Spleen (tissue), 7 donors: ENCODE measurements at regions not wholly inside any gene's neighbourhood (a gene's known extent, or its start where the extent isn't known, plus 50 kb on each side); places are given as distances from the start of the nearest gene placed in this dataset.
"Not testable (repeated sequence)": the region's sequence is repeated elsewhere in the genome, so short reads cannot be mapped to it uniquely, and the experiment has no call there.

ENCODE experiments used
- POLR2A ChIP-seq, 3 donors: fragments of 450-650 bp; IDR thresholded peaks; one replicate each; pipeline ENCODE4 v1.5.1; 2017; ENCODE audit warnings: antibody characterized with exemption in 3 of 3, mild to moderate bottlenecking in 1 of 3
- POLR2AphosphoS5 ChIP-seq, 3 donors: sonication (generic); formaldehyde crosslinking; IDR thresholded peaks; one replicate each; pipeline ENCODE4 v1.5.1; 2017; ENCODE audit warnings: antibody characterized with exemption in 3 of 3
- TF ChIP-seq, protein P1 (sequence below), 11 experiments: fragments of 200-600 bp in 7 of 11; fragments of 450-650 bp in 4 of 11; sonication (generic) in 4 of 11; IDR thresholded peaks in 8 of 11; conservative IDR thresholded peaks in 3 of 11; 1 replicate in 7 of 11; 2 replicates in 4 of 11; pipeline versions ENCODE4 v1.4.0 to v1.8.0; 2016 to 2021; ENCODE audit warnings: antibody characterized with exemption in 11 of 11, inconsistent platforms in 4 of 11, mild to moderate bottlenecking in 1 of 11
- donor health status: DM: no; HTN: no; CAD: no; lungs with moderate emphysema.
- donor health status: DM: no; HTN: no; CAD: no.
- donor health status: DM: no; HTN: no; CAD: no.

DNA sequence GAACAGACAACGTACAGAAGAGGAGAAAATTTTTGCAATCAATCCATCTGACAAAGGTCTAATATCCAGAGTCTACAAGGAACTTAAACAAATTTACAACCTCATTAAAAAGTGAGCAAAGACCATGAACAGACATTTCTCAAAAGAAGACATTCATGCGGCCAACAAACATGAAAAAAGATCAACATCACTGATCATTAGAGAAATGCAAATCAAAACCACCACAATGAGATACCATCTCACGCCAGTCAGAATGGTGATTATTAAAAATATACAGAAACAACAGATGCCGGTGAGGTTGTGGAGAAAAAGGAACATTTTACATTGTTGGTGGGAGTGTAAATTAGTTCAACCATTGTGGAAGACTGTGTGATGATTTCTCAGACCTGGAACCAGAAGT is 149.0 kb upstream of the OLIG3 start:
- TF ChIP-seq, protein P1, sequence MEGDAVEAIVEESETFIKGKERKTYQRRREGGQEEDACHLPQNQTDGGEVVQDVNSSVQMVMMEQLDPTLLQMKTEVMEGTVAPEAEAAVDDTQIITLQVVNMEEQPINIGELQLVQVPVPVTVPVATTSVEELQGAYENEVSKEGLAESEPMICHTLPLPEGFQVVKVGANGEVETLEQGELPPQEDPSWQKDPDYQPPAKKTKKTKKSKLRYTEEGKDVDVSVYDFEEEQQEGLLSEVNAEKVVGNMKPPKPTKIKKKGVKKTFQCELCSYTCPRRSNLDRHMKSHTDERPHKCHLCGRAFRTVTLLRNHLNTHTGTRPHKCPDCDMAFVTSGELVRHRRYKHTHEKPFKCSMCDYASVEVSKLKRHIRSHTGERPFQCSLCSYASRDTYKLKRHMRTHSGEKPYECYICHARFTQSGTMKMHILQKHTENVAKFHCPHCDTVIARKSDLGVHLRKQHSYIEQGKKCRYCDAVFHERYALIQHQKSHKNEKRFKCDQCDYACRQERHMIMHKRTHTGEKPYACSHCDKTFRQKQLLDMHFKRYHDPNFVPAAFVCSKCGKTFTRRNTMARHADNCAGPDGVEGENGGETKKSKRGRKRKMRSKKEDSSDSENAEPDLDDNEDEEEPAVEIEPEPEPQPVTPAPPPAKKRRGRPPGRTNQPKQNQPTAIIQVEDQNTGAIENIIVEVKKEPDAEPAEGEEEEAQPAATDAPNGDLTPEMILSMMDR (IDR thresholded peaks at IDR 0.05 in 8 of 11, conservative IDR thresholded peaks at IDR 0.05 in 3 of 11), result not testable (repeated sequence)
- TF ChIP-seq POLR2AphosphoS5, POLR2A (IDR thresholded peaks at IDR 0.05): not testable (repeated sequence)
